ENCODE measurements at regions not wholly inside any gene's neighbourhood (a gene's known extent, or its start where the extent isn't known, plus 50 kb on each side); places are given as distances from the start of the nearest gene placed in this dataset.

- TF ChIP-seq CTCF (IDR thresholded peaks at IDR 0.05) (no peak), EZH2 (IDR thresholded peaks at IDR 0.05; ENCODE audit: borderline replicate concordance, insufficient read depth, low read depth, low read length, poor library complexity, severe bottlenecking) (no peak)
Observed at GRCh38 chr2:207288628-207289027, 122.9 kb upstream of the KLF7 start.

Data from B cell (primary cell).